Esophagus squamous epithelium (tissue), 4 donors: ENCODE measurements at regions not wholly inside any gene's neighbourhood (a gene's known extent, or its start where the extent isn't known, plus 50 kb on each side); places are given as distances from the start of the nearest gene placed in this dataset.

Experiments used
- CTCF ChIP-seq, 6 experiments: fragments of 450-650 bp in 4 of 6; fragments of 200-600 bp in 2 of 6; sonication (generic) in 2 of 6; IDR thresholded peaks; one replicate each; pipeline ENCODE4 v1.5.1; 2016 to 2019; ENCODE audit warnings: antibody characterized with exemption in 6 of 6, mild to moderate bottlenecking in 4 of 6, moderate library complexity in 4 of 6
- POLR2A ChIP-seq, 4 donors: fragments of 450-650 bp; IDR thresholded peaks; one replicate each; pipeline ENCODE4 v1.6.1; 2017; ENCODE audit warnings: antibody characterized with exemption in 4 of 4, mild to moderate bottlenecking in 4 of 4, moderate library complexity in 3 of 4

DNA sequence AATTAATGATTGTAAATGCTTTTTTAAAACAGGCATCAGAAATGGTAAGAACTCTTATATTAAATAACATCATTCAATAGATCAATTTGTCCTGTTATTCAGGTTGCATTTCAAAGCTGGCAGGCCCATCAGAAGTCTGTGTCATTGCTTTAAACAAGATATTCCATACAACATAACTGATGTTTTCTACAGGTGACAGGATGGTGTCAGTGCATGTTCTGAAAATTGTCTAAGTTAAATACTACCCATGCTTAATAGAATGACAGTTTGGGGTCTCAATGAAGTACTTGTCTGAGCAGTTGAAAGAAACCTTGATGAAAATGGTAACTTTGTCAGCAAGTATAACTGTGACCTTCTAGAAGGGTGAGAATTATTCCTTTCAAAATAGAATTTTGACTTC, 263.2 kb downstream of the ISL1 start:
- no peak for TF ChIP-seq POLR2A (IDR thresholded peaks at IDR 0.05)
- TF ChIP-seq CTCF (IDR thresholded peaks at IDR 0.05): no peak
